ENCODE measurements at regions not wholly inside any gene's neighbourhood (a gene's known extent, or its start where the extent isn't known, plus 50 kb on each side); places are given as distances from the start of the nearest gene placed in this dataset.
"Not testable (repeated sequence)": the region's sequence is repeated elsewhere in the genome, so short reads cannot be mapped to it uniquely, and the experiment has no call there.

DNA sequence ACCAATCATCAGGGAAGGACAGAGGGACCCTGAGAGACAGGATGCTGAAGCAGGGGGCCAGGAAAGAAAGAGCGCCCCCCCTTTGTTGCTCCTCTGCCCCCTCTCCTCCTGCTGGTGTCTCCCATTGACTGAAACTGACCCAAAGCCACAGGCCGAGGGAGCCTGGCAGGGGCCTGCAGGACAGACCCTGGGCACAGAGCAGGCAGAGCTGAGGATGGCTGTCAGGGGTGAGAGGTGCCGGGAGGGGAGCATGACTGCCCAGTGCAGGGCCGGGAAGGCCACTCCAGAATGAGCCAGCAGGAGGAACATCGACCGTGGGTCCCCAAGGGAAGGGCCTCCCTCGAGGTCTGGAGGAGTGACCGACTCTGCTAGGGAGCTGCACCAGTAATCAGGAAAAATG, 427.8 kb downstream of the PREX1 start:
- Histone ChIP-seq H3K23ac (ENCODE audit: low read length) (no peak overlapping the region), H2AK5ac (ENCODE audit: low read length) (no peak overlapping the region), H3K9ac (ENCODE audit: low read length) (no peak overlapping the region), H3K27ac (ENCODE audit: low read depth, low read length) (no peak overlapping the region), H3K9me3 (ENCODE audit: insufficient read depth, low read depth, low read length) (no peaks in the 10 kb centered on the region), H3K4me3 (ENCODE audit: low read depth, low read length) (no peak overlapping the region), H3K4me2 (ENCODE audit: low read length) (no peak overlapping the region), H3K4ac (ENCODE audit: low read depth, low read length) (no peak overlapping the region), H3K4me1 (ENCODE audit: control insufficient read depth in 1 of 2, insufficient read depth in 2 of 2, low read length in 2 of 2) (peaks cover 5 to 10% of the 10 kb centered on the region in 2 experiments), H4K91ac (ENCODE audit: low read depth, low read length) (no peak overlapping the region), H2AFZ (ENCODE audit: insufficient read depth, low read length, poor library complexity) (no peak overlapping the region), H2BK120ac (ENCODE audit: insufficient read depth, low read length, poor library complexity) (no peak overlapping the region), H3K79me1 (ENCODE audit: low read length) (no peaks in the 10 kb centered on the region), H4K8ac (ENCODE audit: low read depth, low read length) (no peak overlapping the region), H3K18ac (ENCODE audit: low read length) (no peak overlapping the region), H3K79me2 (ENCODE audit: control insufficient read depth, insufficient read depth, low read length, poor library complexity) (no peaks in the 10 kb centered on the region), H2BK5ac (ENCODE audit: low read depth, low read length, poor library complexity) (no peak overlapping the region), H3K27me3 (ENCODE audit: insufficient read depth, low read length) (no peaks in the 10 kb centered on the region), H3K36me3 (ENCODE audit: control insufficient read depth in 1 of 2, insufficient read depth in 2 of 2, low read length in 2 of 2) (no peaks in the 10 kb centered on the region), H2BK12ac (ENCODE audit: low read length) (no peak overlapping the region), H3K14ac (ENCODE audit: low read length) (no peak overlapping the region), H4K12ac (ENCODE audit: low read depth, low read length) (no peak overlapping the region)
- no CpG with 5 or more reads among the region's 8 CpGs for WGBS (ENCODE audit: extremely low coverage, insufficient coverage, insufficient read length)
- no peak for DNase-seq

DNA sequence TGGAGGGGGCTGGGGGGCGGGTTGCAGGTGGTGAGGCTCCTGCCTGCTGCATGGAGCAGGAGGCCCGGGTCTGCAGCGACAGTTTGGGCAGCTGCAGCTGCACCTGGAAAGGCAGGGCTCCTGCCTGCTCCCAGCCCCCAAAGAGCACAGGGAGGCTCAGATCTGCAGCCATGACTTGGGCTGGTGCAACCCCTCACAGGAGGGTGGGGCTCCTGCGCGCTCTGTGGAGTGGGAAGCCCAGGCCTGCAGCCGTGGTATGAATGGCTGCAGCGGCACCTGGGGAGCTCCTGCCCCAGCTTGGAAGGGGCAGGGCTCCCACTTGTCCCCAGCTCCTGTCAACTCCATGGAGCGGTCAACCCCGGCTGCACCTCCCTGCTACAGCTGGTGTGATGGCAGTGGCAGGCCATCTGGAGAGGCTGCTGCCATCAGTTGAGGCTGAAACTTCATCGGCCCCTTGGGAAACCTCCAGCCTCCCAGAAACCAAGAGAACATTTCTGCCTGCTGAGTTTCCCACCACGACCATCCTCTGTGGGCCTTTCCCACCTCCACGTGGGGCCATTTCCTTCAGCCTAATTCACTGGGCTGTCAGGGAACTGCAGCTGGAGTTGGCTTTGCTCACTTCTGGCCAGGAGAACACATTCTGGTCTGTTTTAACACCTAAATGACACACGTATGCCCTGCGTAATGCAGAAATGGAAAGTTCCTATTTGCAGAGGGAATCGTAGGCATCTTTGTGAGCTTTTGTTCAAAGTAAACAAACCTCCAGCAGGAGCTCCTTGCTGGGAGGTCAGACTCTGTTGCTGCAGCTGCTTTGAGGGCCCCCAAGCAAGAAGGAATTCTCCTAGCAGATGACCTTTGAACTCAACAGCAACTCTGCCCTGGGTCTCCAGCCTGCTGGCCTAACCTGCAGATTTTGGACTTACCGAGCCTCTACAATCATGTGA, 429.0 kb downstream of the PREX1 start:
- Histone ChIP-seq H4K8ac (ENCODE audit: low read depth, low read length) (no peak overlapping the region), H2AK5ac (ENCODE audit: low read length) (no peak overlapping the region), H3K4me1 (ENCODE audit: control insufficient read depth in 1 of 2, insufficient read depth in 2 of 2, low read length in 2 of 2) (peaks cover 7 to 12% of the 10 kb centered on the region in 2 experiments), H3K9me3 (ENCODE audit: insufficient read depth, low read depth, low read length) (no peaks in the 10 kb centered on the region), H3K18ac (ENCODE audit: low read length) (no peak overlapping the region), H3K79me1 (ENCODE audit: low read length) (no peaks in the 10 kb centered on the region), H2BK12ac (ENCODE audit: low read length) (no peak overlapping the region), H2BK5ac (ENCODE audit: low read depth, low read length, poor library complexity) (no peak overlapping the region), H4K91ac (ENCODE audit: low read depth, low read length) (no peak overlapping the region), H3K4me3 (ENCODE audit: low read depth, low read length) (no peak overlapping the region), H3K36me3 (ENCODE audit: control insufficient read depth in 1 of 2, insufficient read depth in 2 of 2, low read length in 2 of 2) (no peaks in the 10 kb centered on the region), H3K9ac (ENCODE audit: low read length) (no peak overlapping the region), H3K23ac (ENCODE audit: low read length) (no peak overlapping the region), H3K14ac (ENCODE audit: low read length) (no peak overlapping the region), H3K27ac (ENCODE audit: low read depth, low read length) (no peak overlapping the region), H4K12ac (ENCODE audit: low read depth, low read length) (no peak overlapping the region), H3K79me2 (ENCODE audit: control insufficient read depth, insufficient read depth, low read length, poor library complexity) (no peaks in the 10 kb centered on the region), H2AFZ (ENCODE audit: insufficient read depth, low read length, poor library complexity) (no peak overlapping the region), H3K4me2 (ENCODE audit: low read length) (no peak overlapping the region), H3K4ac (ENCODE audit: low read depth, low read length) (no peak overlapping the region), H2BK120ac (ENCODE audit: insufficient read depth, low read length, poor library complexity) (no peak overlapping the region), H3K27me3 (ENCODE audit: insufficient read depth, low read length) (no peaks in the 10 kb centered on the region)
- WGBS (ENCODE audit: extremely low coverage, insufficient coverage, insufficient read length), result no CpG with 5 or more reads among the region's 16 CpGs
- DNase-seq, result no peak

DNA sequence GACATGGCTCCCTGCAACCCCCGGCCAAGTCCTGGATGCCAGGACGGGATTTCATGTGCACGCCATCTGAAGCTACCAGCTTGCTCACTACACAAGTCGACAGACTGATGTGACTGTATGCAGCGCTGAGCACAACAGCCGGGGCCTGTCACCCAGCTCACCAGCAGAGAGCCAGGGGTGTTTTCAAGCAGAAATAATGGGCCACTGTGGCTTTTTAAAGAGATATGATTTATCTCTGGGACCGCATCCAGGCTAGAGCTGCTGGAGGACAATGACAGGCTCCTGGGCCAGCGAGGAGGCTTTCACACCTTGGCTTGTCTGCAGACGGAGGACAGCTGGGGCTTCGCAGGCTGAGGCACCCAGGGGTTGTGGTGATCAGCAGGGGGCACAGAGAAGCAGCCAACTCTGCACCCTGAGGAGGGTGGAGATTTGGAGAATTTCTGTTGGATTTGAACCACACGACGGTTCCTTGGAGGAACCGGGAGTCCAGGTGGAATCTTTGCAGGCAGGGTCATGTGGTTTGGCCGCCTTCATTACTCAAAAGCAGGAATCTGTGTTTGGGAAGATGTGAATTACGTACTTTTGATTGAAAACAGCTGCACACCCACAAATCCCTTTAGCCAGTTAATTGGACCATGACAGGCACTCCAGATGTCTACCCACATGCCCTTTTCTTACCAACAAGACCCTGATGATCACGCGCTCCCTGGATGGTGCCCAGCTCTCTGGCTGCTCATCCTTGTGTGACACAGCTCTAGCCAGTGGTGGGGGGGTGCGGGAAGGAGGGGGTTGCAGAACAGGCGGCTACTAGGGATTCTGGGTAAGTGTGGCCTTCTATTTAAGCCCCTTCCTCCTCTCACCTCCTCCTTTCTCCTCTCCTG, 430.6 kb downstream of the PREX1 start:
- not testable (repeated sequence) for H3K18ac ChIP-seq (ENCODE audit: low read length); H3K79me2 ChIP-seq (ENCODE audit: control insufficient read depth, insufficient read depth, low read length, poor library complexity); H4K12ac ChIP-seq (ENCODE audit: low read depth, low read length); H2BK5ac ChIP-seq (ENCODE audit: low read depth, low read length, poor library complexity); H3K4me2 ChIP-seq (ENCODE audit: low read length); H3K36me3 ChIP-seq (ENCODE audit: control insufficient read depth in 1 of 2, insufficient read depth in 2 of 2, low read length in 2 of 2); H3K14ac ChIP-seq (ENCODE audit: low read length); DNase-seq; H3K4me3 ChIP-seq (ENCODE audit: low read depth, low read length); H3K27ac ChIP-seq (ENCODE audit: low read depth, low read length); H2BK12ac ChIP-seq (ENCODE audit: low read length); H3K79me1 ChIP-seq (ENCODE audit: low read length); H2AFZ ChIP-seq (ENCODE audit: insufficient read depth, low read length, poor library complexity); H2BK120ac ChIP-seq (ENCODE audit: insufficient read depth, low read length, poor library complexity); H2AK5ac ChIP-seq (ENCODE audit: low read length); H3K9ac ChIP-seq (ENCODE audit: low read length); H3K4ac ChIP-seq (ENCODE audit: low read depth, low read length); H4K91ac ChIP-seq (ENCODE audit: low read depth, low read length); H3K27me3 ChIP-seq (ENCODE audit: insufficient read depth, low read length); H3K23ac ChIP-seq (ENCODE audit: low read length); H4K8ac ChIP-seq (ENCODE audit: low read depth, low read length)
- peaks cover 7 to 12% of the 10 kb centered on the region in 2 experiments for H3K4me1 ChIP-seq (ENCODE audit: control insufficient read depth in 1 of 2, insufficient read depth in 2 of 2, low read length in 2 of 2)
- WGBS (ENCODE audit: extremely low coverage, insufficient coverage, insufficient read length), result no CpG with 5 or more reads among the region's 19 CpGs
- peaks cover 12% of the 10 kb centered on the region for H3K9me3 ChIP-seq (ENCODE audit: insufficient read depth, low read depth, low read length)

DNA sequence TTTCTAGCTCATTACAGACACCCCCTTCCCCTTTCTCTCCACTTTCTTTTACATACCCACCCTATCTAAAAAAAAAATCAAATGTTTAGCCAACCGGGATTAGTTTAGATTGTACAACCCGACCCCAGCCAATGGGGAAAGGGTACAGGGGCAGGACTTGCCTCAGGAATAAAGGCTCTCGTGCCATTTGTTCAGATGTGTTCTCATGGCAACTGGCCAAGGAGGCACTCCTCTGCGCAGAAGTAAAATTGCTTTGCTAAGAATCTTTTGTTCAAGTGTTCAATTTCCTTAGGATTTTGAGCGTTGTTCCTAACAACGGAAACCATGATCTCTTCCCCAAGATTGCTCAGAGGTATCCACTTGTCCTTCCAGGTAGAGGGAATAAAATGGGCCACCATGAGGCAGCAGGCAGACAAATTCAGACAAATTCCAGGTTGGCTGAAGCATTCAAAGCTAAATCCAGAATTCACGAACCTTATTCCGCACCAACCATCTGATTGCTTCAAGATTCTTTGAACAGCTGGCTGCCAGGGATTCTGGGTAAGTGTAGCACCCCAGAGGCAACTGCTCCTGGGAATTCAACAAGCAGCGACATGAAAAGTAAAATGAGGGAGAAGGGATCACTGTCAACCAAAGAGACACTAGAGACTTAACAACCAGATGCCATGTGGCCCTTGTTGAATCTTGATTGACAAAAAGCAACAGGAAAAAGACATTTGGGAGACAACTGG, 431.8 kb downstream of the PREX1 start:
- WGBS (ENCODE audit: extremely low coverage, insufficient coverage, insufficient read length), result no CpG with 5 or more reads among the region's 9 CpGs
- H3K4me3 ChIP-seq (ENCODE audit: low read depth, low read length), result no peak overlapping the region
- H3K9ac ChIP-seq (ENCODE audit: low read length), result no peak overlapping the region

More for the DNA sequence above, 431.8 kb downstream of the PREX1 start:
- no peak for DNase-seq
- H3K79me2 ChIP-seq (ENCODE audit: control insufficient read depth, insufficient read depth, low read length, poor library complexity), result no peaks in the 10 kb centered on the region
- H3K79me1 ChIP-seq (ENCODE audit: low read length), result no peaks in the 10 kb centered on the region
- no peak overlapping the region for H2AK5ac ChIP-seq (ENCODE audit: low read length)
- no peak overlapping the region for H3K27ac ChIP-seq (ENCODE audit: low read depth, low read length)
- no peak overlapping the region for H2BK120ac ChIP-seq (ENCODE audit: insufficient read depth, low read length, poor library complexity)
- H3K18ac ChIP-seq (ENCODE audit: low read length), result no peak overlapping the region
- H2AFZ ChIP-seq (ENCODE audit: insufficient read depth, low read length, poor library complexity), result no peak overlapping the region
- H3K23ac ChIP-seq (ENCODE audit: low read length), result no peak overlapping the region
- no peaks in the 10 kb centered on the region for H3K36me3 ChIP-seq (ENCODE audit: control insufficient read depth in 1 of 2, insufficient read depth in 2 of 2, low read length in 2 of 2)
- H3K9me3 ChIP-seq (ENCODE audit: insufficient read depth, low read depth, low read length), result peaks cover 12% of the 10 kb centered on the region
- H4K91ac ChIP-seq (ENCODE audit: low read depth, low read length), result no peak overlapping the region
- no peak overlapping the region for H3K14ac ChIP-seq (ENCODE audit: low read length)
- no peak overlapping the region for H2BK12ac ChIP-seq (ENCODE audit: low read length)
- no peak overlapping the region for H4K12ac ChIP-seq (ENCODE audit: low read depth, low read length)
- H3K4me1 ChIP-seq (ENCODE audit: control insufficient read depth in 1 of 2, insufficient read depth in 2 of 2, low read length in 2 of 2), result peaks cover 7 to 12% of the 10 kb centered on the region in 2 experiments
- H3K4me2 ChIP-seq (ENCODE audit: low read length), result no peak overlapping the region
- H2BK5ac ChIP-seq (ENCODE audit: low read depth, low read length, poor library complexity), result no peak overlapping the region
- no peaks in the 10 kb centered on the region for H3K27me3 ChIP-seq (ENCODE audit: insufficient read depth, low read length)
- H4K8ac ChIP-seq (ENCODE audit: low read depth, low read length), result no peak overlapping the region
- no peak overlapping the region for H3K4ac ChIP-seq (ENCODE audit: low read depth, low read length)
